MV-4-11 (cell line): ENCODE measurements at regions not wholly inside any gene's neighbourhood (a gene's known extent, or its start where the extent isn't known, plus 50 kb on each side); places are given as distances from the start of the nearest gene placed in this dataset.

Experiments used
- DNase-seq: peaks from one replicate; lab custom pipeline; 2025; lab: John Stamatoyannopoulos, UW

DNA sequence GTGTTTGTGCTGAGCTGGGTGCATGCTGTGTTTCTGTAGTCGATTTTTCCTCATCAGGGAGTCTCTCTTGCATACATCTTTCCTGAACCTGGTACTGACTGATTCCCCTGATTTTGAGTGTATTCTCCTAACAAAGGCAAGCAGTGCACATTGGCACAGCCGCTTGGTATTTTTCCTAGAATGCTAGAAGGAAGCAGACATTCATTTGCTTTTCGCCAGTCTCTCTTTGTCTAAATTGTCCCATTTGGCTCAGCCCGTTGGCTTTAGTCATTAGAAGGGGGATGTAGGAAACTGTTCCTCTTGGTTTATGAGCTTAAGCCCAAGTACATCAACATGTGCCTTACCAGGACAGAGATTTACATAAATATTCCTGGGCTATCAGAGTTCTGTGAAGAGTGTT, 266.1 kb upstream of the TMTC4 start:
- no peak for DNase-seq

GRCh38 chr13:100933841-100934240, 259.2 kb upstream of the TMTC4 start:
- no peak for DNase-seq

DNA sequence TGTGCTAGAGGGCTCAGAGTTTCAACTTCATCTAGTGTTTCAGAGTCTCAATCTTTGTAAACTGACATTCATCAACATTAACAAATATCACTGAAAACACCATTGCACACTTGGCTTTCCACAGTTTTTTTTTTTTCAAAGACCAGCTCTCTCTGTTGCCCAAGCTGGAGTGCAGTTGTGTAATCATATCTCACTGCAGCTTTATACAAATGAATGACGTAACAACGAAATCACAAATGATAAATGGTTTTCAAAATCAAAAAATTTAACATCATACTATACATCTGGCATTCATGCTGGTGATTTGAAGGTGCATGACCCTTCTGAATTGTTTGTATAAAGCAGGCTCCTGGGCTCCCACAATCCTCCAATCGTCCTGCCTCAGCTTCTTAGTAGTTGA, 248.0 kb upstream of the TMTC4 start:
- DNase-seq = peak; percentile 14

GRCh38 chr13:100921139-100921538, 246.5 kb upstream of the TMTC4 start:
- DNase-seq = no peak

GRCh38 chr13:100917011-100917410, 242.4 kb upstream of the TMTC4 start:
- no peak for DNase-seq

DNA sequence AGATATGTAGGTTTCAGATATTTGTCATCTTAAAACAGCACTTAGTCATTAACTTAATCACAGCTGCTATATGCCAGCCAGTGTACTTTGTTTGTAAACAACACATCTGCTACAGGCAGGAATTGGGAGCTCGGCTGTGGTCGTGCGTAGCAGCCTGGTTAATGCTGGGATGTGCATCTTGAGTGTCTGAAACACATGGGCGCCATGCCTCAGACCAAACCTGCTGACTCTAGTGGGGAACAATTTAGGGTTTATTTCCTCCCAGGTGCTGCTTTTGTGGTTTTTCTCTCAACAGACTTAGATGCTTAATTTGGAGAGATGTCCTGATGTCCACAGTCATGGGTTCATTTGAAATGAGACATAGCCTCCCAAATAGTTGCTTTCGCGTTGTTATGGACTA, 238.5 kb upstream of the TMTC4 start:
- no peak for DNase-seq

DNA sequence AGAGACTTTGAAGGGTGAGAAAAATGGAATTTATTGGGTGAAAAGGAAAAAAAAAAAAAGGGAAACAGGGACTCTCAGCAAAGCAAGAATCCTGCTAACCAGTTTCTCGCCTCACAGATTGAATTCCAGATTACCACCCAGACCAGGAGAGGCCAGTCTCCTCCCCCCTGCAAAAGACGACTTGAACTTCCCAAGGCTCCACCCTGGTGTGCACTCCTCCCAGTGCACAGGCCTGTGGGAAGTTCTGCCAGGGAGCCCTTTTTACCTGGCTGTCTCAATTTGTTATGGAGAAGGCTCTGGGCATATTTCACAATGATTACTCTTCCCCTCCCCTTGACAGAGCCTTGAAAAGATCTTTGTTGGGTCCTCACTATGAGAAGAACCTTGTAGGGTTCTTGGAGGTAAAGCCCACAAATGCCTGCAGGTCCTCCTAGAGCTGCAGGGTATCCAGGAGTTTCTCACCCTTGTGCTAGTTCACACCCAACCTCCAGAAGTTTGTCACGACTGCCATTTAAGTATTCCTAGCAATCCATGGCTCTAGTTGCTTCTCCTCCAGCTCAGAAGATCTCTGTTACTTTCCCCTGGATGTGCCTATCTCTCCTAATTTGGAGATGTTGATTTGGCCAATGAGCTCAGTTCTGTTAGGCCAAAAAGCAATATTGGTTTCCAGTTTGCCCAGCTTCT, 229.8 kb upstream of the TMTC4 start:
- DNase-seq = no peak

DNA sequence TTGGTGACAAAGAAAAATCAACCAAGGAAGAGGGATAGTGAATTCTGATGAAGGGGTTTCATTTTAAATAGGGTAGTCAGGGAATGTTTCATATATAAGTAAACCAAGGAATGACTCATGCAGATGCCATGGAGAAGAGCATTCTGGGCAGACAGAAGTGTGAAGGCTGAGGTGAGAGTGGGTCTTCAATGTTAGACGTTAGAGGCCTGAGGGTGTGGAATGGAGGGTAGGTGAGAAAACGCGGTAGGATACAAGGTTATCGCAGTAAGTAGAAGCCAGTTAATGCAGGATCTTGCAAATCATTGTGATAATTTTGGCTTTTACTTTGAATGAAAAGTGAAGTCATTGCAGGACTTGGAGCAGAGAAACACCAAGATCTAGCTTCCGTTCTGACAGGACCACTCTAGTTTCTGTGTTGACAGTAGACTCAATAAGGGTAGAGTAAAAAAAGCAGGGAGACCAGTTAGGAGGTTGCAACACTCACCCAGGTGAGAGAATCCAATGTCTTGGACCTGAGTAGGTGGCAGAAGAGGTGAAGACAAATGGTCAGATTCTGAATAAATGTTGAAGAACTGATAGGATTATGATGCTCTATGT, 225.2 kb upstream of the TMTC4 start:
- no peak for DNase-seq

DNA sequence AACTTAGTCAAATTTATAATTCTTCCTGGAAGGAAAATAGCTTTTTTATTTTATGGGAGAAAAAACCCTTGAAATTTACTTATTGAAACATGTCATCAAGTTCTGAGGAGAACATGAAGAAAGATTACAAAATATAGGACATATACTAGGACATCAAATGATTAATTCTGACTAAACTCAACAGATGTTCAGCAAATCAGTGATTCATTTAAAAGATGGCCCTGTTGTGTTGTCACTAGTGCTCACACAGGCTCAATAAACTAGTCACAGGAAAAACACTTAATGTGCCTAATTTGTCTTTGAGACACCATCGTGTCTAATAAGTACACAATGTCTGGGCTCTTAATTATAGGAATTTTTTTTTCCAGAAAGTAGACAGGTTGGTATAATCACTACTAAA, 223.8 kb upstream of the TMTC4 start:
- DNase-seq = no peak

DNA sequence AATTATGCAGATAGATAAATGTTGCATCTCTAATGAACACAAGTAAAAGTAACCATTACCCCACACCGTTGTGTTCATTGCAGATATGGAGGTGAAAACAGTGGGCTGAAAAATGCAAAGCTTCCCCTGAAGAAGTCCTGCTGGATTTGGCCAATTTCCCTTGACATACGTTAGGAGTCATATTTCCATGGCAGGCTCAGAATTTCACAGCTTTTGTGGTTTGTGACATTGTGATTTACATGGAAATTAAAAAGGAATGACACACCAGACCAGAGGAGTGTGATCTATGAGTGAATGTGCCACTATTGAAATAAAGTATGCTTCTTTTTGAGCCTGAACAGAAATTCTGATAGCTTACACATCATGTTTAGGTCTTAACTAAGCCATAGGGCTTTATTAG, 221.1 kb upstream of the TMTC4 start:
- DNase-seq = no peak

- DNase-seq = no peak
Observed at GRCh38 chr13:100892981-100893380, 218.4 kb upstream of the TMTC4 start.

GRCh38 chr13:100890645-100891044, 216.1 kb upstream of the TMTC4 start:
- DNase-seq = no peak

GRCh38 chr13:100887729-100888151, 213.1 kb upstream of the TMTC4 start:
- peak; percentile 29 for DNase-seq

GRCh38 chr13:100883453-100883852, 208.9 kb upstream of the TMTC4 start:
- no peak for DNase-seq

DNA sequence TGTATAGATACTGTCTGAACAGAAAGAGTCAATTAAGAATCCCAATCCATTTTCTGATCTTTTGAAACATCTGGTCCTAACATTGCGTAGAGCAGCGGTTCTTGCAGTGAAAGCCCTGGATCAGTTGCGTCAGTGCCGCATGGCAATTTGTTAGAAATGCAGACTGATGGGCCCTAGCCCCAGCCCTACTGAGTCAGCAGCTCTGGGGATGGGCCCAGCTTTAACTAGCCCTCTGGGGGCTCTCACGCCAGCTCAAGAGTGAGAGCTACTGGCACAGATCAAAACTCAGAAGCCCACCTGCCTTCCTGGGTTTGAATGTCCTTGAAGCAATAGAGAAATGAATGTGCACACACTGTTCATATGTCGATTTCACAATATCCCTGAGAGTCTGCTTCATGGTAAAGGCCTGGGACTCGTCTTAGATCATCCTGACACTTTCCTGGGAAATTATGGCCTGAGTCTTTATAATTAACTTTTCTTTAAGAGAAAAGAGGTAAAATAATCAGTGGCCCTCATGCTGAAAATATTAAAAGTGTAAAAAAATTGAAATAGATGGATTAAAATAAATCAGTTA, 206.8 kb upstream of the TMTC4 start:
- DNase-seq = peak; percentile 21

DNA sequence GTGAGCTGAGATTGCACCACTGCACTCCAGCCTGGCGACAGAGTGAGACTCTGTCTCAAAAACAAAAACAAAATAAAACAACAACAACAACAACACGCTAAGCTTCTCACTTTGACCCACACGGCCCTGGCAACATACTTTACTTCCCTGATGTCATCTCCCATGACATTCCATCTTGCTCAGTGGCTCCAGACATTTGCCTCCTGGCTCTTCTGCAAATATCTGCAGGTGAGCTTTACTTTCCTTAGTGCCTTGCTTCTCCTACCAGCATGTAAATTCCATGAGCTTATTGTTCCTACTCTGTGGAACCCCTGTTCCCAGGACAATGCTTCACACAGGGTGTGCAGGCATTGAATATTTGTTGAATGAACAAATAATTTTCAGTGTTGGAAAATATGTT, 205.6 kb upstream of the TMTC4 start:
- no peak for DNase-seq

DNA sequence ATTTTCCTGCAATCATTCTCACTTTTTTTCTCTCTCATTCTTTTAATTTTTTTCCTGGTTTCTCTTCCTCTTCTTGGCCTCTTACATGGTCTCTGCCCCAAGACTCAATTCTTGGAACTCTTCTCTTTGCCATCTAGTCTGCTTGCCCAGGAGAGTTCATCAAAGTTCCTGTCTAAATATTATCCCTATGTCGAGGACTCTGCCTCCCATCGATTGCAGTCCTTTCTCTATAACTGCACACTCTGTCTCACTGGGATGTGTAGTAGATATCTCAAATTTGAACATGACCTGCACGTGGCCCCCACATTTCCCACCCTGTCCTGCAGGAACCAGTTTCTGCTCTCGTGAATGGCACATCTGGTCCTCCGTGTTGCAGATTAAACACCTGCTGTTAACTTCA, 204.7 kb upstream of the TMTC4 start:
- peak; percentile 34 for DNase-seq

DNA sequence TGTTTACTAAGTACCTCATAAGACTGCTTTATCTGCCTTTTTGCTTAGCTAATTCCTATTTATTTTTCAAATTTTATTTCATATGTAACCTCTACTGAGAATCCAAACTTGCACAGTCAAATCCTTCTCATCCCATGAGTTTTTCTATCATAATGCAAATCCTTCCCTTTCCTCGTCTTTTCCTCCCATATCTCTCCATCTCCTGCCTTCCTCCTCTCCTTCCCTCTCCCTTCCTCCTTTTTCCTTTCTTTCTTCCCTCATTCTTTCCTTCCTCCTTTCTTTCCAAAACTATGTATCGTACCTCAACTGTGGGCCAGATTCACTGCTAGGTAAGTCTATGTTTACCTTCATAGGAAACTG, 201.4 kb upstream of the TMTC4 start:
- no peak for DNase-seq

- DNase-seq = peak; percentile 73
Observed at GRCh38 chr13:100875392-100876043, 200.9 kb upstream of the TMTC4 start.

DNA sequence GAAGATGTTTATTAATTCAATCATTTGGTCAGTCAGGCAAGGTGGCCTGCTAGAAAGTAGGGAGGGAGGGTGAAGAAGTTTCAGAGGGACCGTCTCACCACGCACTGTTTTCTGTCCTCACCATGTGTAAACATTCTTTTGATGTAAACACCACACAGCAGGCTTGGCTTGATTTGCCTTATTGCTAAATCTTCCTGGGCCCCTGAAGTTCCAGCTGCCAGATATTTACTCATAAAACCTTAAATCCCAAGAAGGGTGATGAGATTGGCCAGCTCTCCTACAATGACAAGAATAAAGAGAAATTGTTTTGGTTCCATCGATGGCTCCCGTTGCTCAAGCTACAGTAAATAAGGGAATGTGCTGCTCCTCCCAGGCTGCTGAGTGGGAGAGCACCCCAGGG, 198.2 kb upstream of the TMTC4 start:
- no peak for DNase-seq

DNA sequence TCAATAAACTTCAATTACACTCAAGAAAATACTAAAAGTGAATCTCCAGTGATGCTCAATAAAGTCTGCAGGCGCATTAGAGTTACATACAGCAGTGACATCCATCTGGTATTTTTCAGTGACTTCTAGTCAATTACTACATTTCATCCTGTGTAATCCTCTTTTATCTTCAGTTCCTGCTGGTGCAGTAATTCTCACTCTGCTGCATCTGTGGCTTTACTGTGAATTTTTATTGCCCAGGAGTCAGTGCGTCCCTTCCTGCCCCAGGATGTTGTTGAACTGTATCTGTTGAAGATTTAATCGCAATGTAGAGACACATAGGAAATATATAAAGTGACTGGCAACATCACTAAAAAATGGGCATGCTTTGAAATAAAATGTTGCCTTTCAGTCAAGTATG, 196.3 kb upstream of the TMTC4 start:
- no peak for DNase-seq

DNA sequence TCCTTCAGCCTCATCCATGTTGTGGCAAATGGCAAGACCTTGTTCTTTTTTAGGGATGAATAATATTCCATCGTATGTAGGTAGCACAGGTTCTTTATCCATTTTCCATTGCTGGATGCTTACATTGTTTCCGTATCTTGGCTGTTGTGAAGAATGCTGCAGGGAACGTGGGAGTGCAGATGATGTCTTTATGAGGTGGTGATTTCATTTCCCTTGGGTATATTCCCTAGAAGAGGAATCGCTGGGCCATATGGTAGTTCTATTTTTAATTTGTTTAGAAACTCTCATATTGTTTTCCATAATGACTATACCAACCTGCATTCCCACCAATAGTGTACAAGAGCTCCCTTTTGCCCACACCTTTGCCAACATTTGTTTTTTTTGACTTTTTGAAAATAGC, 186.3 kb upstream of the TMTC4 start:
- no peak for DNase-seq

GRCh38 chr13:100859861-100860260, 185.3 kb upstream of the TMTC4 start:
- DNase-seq = peak; percentile 22
